GM10248 (cell line): ENCODE measurements at regions not wholly inside any gene's neighbourhood (a gene's known extent, or its start where the extent isn't known, plus 50 kb on each side); places are given as distances from the start of the nearest gene placed in this dataset.
"Not testable (repeated sequence)": the region's sequence is repeated elsewhere in the genome, so short reads cannot be mapped to it uniquely, and the experiment has no call there.

Experiments
- CTCF ChIA-PET: fragments of 300-600 bp; sonication (Branson Sonifier 250); formaldehyde crosslinking; extraction: SDS; loops from one replicate; lab custom pipeline; 2021; ENCODE audit warnings: antibody characterized with exemption; lab: Yijun Ruan, JAX
- POLR2A ChIA-PET: fragments of 350-650 bp; sonication (Branson Sonifier 250); formaldehyde crosslinking; extraction: SDS; loops from one replicate; lab custom pipeline; 2020; ENCODE audit warnings: antibody characterized with exemption; lab: Yijun Ruan, JAX
- DNase-seq: peaks from one replicate; pipeline ENCODE4 v3.0.0; 2012; ENCODE audit errors: extremely low spot score
- CTCF ChIP-seq: IDR thresholded peaks from 2 replicates; pipeline ENCODE4 v1.5.1; 2012; ENCODE audit warnings: mild to moderate bottlenecking, low read depth; ENCODE audit errors: extremely low read depth, missing control alignments, control extremely low read depth

- DNase-seq, result no peak
- POLR2A ChIA-PET, result no interaction called here
- CTCF ChIA-PET, result no interaction called here
- TF ChIP-seq CTCF, result no peak
Measured at GRCh38 chr6:122931916-122932315, 64.1 kb upstream of the CLVS2 start.

GRCh38 chr6:122944936-122945335, 51.1 kb upstream of the CLVS2 start:
- POLR2A ChIA-PET, DNase-seq, CTCF ChIA-PET: not testable (repeated sequence)
